Non-pigmented ciliary epithelial cell (primary cell): ENCODE measurements at regions not wholly inside any gene's neighbourhood (a gene's known extent, or its start where the extent isn't known, plus 50 kb on each side); places are given as distances from the start of the nearest gene placed in this dataset.

Experiments used
- DNase-seq: peaks from one replicate; pipeline ENCODE4 v3.0.0-alpha.2; 2010; ENCODE audit warnings: low read depth

GRCh38 chr4:175947117-175947722, 118.4 kb upstream of the WDR17 start:
- DNase-seq: no peak

- DNase-seq: no peak
Measured at GRCh38 chr4:175951794-175952193, 113.8 kb upstream of the WDR17 start.

- DNase-seq: no peak
Measured at GRCh38 chr4:175953116-175953515, 112.5 kb upstream of the WDR17 start.

GRCh38 chr4:175953960-175954521, 111.6 kb upstream of the WDR17 start:
- no peak for DNase-seq

- DNase-seq: no peak
Measured at GRCh38 chr4:175954685-175955084, 111.0 kb upstream of the WDR17 start.

- no peak for DNase-seq
Measured at GRCh38 chr4:175961604-175962003, 104.0 kb upstream of the WDR17 start.

- DNase-seq: no peak
Measured at GRCh38 chr4:175970072-175970471, 95.6 kb upstream of the WDR17 start.

GRCh38 chr4:175970724-175971123, 94.9 kb upstream of the WDR17 start:
- DNase-seq: no peak

- no peak for DNase-seq
Measured at GRCh38 chr4:175971388-175972179, 94.1 kb upstream of the WDR17 start.

GRCh38 chr4:175973027-175973923, 92.4 kb upstream of the WDR17 start:
- no peak for DNase-seq

- DNase-seq: no peak
Measured at GRCh38 chr4:175983636-175984035, 82.0 kb upstream of the WDR17 start.

- no peak for DNase-seq
Measured at GRCh38 chr4:175986668-175987067, 79.0 kb upstream of the WDR17 start.

- no peak for DNase-seq
Measured at GRCh38 chr4:175988511-175988910, 77.1 kb upstream of the WDR17 start.

GRCh38 chr4:175996206-175996605, 69.4 kb upstream of the WDR17 start:
- no peak for DNase-seq

- DNase-seq: no peak
Measured at GRCh38 chr4:175997291-175997690, 68.3 kb upstream of the WDR17 start.

GRCh38 chr4:175998782-175999181, 66.9 kb upstream of the WDR17 start:
- DNase-seq: no peak

- no peak for DNase-seq
Measured at GRCh38 chr4:175999944-176000343, 65.7 kb upstream of the WDR17 start.

- no peak for DNase-seq
Measured at GRCh38 chr4:176001151-176002006, 64.3 kb upstream of the WDR17 start.

GRCh38 chr4:176002007-176002613, 63.5 kb upstream of the WDR17 start:
- no peak for DNase-seq

GRCh38 chr4:176005766-176006165, 59.9 kb upstream of the WDR17 start:
- DNase-seq: no peak

GRCh38 chr4:176009254-176009653, 56.4 kb upstream of the WDR17 start:
- DNase-seq: no peak
